ENCODE measurements at regions not wholly inside any gene's neighbourhood (a gene's known extent, or its start where the extent isn't known, plus 50 kb on each side); places are given as distances from the start of the nearest gene placed in this dataset.
"Not testable (repeated sequence)": the region's sequence is repeated elsewhere in the genome, so short reads cannot be mapped to it uniquely, and the experiment has no call there.

DNA sequence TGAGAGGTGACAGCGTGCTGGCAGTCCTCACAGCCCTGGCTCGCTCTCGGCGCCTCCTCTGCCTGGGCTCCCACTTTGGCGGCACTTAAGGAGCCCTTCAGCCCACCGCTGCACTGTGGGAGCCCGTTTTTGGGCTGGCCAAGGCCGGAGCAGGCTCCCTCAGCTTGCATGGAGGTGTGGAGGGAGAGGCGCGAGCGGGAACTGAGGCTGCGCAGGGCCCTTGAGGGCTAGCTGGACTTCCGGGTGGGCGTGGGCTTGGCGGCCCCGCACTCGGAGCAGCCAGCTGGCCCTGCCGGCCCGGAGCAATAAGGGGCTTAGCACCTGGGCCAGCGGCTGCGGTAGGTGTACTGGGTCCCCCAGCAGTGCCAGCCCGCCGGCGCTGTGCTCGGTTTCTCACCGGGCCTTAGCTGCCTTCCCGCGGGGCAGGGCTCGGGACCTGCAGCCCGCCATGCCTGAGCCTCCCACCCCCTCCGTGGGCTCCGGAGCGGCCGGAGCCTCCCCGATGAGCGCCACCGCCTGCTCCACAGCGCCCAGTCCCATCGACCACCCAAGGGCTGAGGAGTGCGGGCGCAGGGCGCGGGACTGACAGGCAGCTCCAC lies 401.6 kb upstream of the LMO3 start:
- TF ChIP-seq CTCF (IDR thresholded peaks at IDR 0.05 in 8 of 11, conservative IDR thresholded peaks at IDR 0.05 in 3 of 11); POLR2AphosphoS5 (IDR thresholded peaks at IDR 0.05): not testable (repeated sequence)

All from spleen (tissue), 7 donors.